ENCODE measurements at regions not wholly inside any gene's neighbourhood (a gene's known extent, or its start where the extent isn't known, plus 50 kb on each side); places are given as distances from the start of the nearest gene placed in this dataset.

DNA sequence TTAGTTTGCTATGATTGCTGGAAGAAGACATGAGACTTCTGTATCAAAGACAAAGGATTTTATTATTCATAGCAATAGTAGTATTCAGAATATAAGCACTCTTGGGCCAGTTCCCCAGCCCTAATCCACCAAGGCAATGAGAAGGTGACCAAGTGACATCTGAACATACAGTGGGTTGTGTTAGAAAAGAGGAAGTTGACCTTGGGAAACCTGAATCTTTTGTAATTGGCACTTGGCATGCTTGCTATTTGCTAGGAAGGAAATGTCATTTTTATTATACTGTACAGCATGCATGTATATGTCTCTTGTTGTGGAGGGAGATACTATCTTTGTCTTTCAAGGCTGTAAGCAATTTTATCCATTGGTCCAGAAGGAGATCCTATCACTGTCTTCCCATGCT lies 216.1 kb upstream of the FAT1 start (continued):
- TF ChIP-seq HDAC6 (IDR thresholded peaks at IDR 0.05; ENCODE audit: low read depth, low read length) (no peak), FOSL1 (IDR thresholded peaks at IDR 0.05; ENCODE audit: insufficient read depth, low read depth, low read length) (no peak), ASH2L (IDR thresholded peaks at IDR 0.05; ENCODE audit: low read length) (no peak), POLR2AphosphoS5 (IDR thresholded peaks at IDR 0.05; ENCODE audit: low read depth, low read length) (no peak)
- TF ChIP-seq, protein P1, sequence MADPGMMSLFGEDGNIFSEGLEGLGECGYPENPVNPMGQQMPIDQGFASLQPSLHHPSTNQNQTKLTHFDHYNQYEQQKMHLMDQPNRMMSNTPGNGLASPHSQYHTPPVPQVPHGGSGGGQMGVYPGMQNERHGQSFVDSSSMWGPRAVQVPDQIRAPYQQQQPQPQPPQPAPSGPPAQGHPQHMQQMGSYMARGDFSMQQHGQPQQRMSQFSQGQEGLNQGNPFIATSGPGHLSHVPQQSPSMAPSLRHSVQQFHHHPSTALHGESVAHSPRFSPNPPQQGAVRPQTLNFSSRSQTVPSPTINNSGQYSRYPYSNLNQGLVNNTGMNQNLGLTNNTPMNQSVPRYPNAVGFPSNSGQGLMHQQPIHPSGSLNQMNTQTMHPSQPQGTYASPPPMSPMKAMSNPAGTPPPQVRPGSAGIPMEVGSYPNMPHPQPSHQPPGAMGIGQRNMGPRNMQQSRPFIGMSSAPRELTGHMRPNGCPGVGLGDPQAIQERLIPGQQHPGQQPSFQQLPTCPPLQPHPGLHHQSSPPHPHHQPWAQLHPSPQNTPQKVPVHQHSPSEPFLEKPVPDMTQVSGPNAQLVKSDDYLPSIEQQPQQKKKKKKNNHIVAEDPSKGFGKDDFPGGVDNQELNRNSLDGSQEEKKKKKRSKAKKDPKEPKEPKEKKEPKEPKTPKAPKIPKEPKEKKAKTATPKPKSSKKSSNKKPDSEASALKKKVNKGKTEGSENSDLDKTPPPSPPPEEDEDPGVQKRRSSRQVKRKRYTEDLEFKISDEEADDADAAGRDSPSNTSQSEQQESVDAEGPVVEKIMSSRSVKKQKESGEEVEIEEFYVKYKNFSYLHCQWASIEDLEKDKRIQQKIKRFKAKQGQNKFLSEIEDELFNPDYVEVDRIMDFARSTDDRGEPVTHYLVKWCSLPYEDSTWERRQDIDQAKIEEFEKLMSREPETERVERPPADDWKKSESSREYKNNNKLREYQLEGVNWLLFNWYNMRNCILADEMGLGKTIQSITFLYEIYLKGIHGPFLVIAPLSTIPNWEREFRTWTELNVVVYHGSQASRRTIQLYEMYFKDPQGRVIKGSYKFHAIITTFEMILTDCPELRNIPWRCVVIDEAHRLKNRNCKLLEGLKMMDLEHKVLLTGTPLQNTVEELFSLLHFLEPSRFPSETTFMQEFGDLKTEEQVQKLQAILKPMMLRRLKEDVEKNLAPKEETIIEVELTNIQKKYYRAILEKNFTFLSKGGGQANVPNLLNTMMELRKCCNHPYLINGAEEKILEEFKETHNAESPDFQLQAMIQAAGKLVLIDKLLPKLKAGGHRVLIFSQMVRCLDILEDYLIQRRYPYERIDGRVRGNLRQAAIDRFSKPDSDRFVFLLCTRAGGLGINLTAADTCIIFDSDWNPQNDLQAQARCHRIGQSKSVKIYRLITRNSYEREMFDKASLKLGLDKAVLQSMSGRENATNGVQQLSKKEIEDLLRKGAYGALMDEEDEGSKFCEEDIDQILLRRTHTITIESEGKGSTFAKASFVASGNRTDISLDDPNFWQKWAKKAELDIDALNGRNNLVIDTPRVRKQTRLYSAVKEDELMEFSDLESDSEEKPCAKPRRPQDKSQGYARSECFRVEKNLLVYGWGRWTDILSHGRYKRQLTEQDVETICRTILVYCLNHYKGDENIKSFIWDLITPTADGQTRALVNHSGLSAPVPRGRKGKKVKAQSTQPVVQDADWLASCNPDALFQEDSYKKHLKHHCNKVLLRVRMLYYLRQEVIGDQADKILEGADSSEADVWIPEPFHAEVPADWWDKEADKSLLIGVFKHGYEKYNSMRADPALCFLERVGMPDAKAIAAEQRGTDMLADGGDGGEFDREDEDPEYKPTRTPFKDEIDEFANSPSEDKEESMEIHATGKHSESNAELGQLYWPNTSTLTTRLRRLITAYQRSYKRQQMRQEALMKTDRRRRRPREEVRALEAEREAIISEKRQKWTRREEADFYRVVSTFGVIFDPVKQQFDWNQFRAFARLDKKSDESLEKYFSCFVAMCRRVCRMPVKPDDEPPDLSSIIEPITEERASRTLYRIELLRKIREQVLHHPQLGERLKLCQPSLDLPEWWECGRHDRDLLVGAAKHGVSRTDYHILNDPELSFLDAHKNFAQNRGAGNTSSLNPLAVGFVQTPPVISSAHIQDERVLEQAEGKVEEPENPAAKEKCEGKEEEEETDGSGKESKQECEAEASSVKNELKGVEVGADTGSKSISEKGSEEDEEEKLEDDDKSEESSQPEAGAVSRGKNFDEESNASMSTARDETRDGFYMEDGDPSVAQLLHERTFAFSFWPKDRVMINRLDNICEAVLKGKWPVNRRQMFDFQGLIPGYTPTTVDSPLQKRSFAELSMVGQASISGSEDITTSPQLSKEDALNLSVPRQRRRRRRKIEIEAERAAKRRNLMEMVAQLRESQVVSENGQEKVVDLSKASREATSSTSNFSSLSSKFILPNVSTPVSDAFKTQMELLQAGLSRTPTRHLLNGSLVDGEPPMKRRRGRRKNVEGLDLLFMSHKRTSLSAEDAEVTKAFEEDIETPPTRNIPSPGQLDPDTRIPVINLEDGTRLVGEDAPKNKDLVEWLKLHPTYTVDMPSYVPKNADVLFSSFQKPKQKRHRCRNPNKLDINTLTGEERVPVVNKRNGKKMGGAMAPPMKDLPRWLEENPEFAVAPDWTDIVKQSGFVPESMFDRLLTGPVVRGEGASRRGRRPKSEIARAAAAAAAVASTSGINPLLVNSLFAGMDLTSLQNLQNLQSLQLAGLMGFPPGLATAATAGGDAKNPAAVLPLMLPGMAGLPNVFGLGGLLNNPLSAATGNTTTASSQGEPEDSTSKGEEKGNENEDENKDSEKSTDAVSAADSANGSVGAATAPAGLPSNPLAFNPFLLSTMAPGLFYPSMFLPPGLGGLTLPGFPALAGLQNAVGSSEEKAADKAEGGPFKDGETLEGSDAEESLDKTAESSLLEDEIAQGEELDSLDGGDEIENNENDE (IDR thresholded peaks at IDR 0.05; ENCODE audit: insufficient replicate concordance, low read length) = no peak

Data from H1 (cell line).